Loucy (cell line): ENCODE measurements at regions not wholly inside any gene's neighbourhood (a gene's known extent, or its start where the extent isn't known, plus 50 kb on each side); places are given as distances from the start of the nearest gene placed in this dataset.

Experiments used
- EZH2phosphoT487 ChIP-seq: fragments of 200-600 bp; IDR thresholded peaks from 2 replicates; pipeline ENCODE4 v1.6.1; 2018; ENCODE audit warnings: antibody characterized with exemption, mild to moderate bottlenecking, moderate library complexity, borderline replicate concordance
- TF ChIP-seq, protein P1 (sequence below): fragments of 200-600 bp; sonication (generic); conservative IDR thresholded peaks from 2 replicates; pipeline ENCODE4 v1.5.1; 2014; ENCODE audit warnings: mild to moderate bottlenecking, antibody characterized with exemption, low read length

- TF ChIP-seq, protein P1, sequence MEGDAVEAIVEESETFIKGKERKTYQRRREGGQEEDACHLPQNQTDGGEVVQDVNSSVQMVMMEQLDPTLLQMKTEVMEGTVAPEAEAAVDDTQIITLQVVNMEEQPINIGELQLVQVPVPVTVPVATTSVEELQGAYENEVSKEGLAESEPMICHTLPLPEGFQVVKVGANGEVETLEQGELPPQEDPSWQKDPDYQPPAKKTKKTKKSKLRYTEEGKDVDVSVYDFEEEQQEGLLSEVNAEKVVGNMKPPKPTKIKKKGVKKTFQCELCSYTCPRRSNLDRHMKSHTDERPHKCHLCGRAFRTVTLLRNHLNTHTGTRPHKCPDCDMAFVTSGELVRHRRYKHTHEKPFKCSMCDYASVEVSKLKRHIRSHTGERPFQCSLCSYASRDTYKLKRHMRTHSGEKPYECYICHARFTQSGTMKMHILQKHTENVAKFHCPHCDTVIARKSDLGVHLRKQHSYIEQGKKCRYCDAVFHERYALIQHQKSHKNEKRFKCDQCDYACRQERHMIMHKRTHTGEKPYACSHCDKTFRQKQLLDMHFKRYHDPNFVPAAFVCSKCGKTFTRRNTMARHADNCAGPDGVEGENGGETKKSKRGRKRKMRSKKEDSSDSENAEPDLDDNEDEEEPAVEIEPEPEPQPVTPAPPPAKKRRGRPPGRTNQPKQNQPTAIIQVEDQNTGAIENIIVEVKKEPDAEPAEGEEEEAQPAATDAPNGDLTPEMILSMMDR, result peak; percentile 53
- no peak for TF ChIP-seq EZH2phosphoT487
These were observed 125.3 kb upstream of the NOX3 start for GRCh38 chr6:155580904-155581303.
